Activated CD8-positive, alpha-beta T cell treated with anti-CD3 and anti-CD28 coated beads for 36 hours (primary cell): ENCODE measurements at regions not wholly inside any gene's neighbourhood (a gene's known extent, or its start where the extent isn't known, plus 50 kb on each side); places are given as distances from the start of the nearest gene placed in this dataset.

Source experiments
- ATAC-seq: fragments of 200-7000 bp; cut with Tn5 transposase; one replicate; pipeline ENCODE4 v1.10.0; 2021; ENCODE audit warnings: mild to moderate bottlenecking, moderate library complexity
- CTCF ChIA-PET: fragments of 350-600 bp; sonication (Branson Sonifier 250); formaldehyde crosslinking; loops from one replicate; lab custom pipeline; 2021; ENCODE audit warnings: antibody characterized with exemption; lab: Charles Lee
- POLR2A ChIA-PET: fragments of 350-600 bp; sonication (Branson Sonifier 250); formaldehyde crosslinking; loops from one replicate; lab custom pipeline; 2021; ENCODE audit warnings: antibody characterized with exemption; lab: Charles Lee
- DNase-seq: peaks from one replicate; pipeline ENCODE4 v3.0.0-alpha.2; 2020
- H3K27ac Mint-ChIP-seq: one replicate; pipeline ENCODE4 v1.8.0; 2021; ENCODE audit warnings: mild to moderate bottlenecking, mixed read lengths
- H3K27me3 Mint-ChIP-seq: one replicate; pipeline ENCODE4 v1.8.0; 2021; ENCODE audit warnings: mixed read lengths
- H3K36me3 Mint-ChIP-seq: one replicate; pipeline ENCODE4 v1.8.0; 2021; ENCODE audit warnings: low read depth, mixed read lengths
- H3K4me1 Mint-ChIP-seq: one replicate; pipeline ENCODE4 v1.8.0; 2021; ENCODE audit warnings: low read depth, mixed read lengths
- H3K4me3 Mint-ChIP-seq: one replicate; pipeline ENCODE4 v1.8.0; 2021; ENCODE audit warnings: mild to moderate bottlenecking, moderate library complexity, mixed read lengths
- H3K9me3 Mint-ChIP-seq: one replicate; pipeline ENCODE4 v1.8.0; 2021; ENCODE audit warnings: mixed read lengths
- intact Hi-C: fragments of 100-400 bp; cut with micrococcal nuclease; formaldehyde crosslinking; loops from one replicate; pipeline ENCODE4 v1.10.0; 2022
- TF ChIP-seq, protein P1 (sequence below): fragments of 200-600 bp; IDR thresholded peaks from one replicate; pipeline ENCODE4 v1.8.0; 2022; ENCODE audit warnings: antibody characterized with exemption, mild to moderate bottlenecking

DNA sequence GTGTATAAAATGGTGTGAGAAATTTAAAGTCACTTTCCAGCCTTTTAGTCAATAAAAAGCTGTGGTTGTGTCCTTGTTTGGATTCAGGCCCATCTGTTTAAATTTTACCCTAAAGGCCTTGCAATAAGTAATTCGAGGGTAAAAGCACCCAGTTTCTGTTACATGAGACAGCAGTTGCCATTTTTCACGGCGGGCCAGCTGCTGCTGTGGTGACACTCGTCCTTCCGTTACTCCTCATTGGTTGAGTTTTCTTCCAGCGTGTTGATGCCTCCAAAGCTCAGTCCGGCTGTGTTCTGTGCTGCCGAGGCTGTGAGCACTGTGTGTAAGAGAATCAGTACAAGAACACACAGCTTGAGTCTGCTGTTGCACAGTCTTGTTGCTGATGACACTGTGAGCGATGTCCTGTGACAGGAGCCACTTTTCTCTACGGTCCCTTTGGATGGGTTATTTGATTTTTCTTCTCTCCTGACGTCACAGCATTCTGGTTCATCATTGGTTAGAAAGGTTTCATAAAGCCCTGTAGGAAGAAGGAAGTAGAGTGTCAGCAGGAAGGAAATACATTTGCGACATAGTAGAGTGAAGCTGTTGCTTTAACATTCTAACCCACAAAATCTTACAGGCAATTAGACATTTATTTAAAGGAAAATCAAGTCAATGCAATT, 602.5 kb upstream of the ARGLU1 start:
- DNase-seq: no peak
- TF ChIP-seq, protein P1, sequence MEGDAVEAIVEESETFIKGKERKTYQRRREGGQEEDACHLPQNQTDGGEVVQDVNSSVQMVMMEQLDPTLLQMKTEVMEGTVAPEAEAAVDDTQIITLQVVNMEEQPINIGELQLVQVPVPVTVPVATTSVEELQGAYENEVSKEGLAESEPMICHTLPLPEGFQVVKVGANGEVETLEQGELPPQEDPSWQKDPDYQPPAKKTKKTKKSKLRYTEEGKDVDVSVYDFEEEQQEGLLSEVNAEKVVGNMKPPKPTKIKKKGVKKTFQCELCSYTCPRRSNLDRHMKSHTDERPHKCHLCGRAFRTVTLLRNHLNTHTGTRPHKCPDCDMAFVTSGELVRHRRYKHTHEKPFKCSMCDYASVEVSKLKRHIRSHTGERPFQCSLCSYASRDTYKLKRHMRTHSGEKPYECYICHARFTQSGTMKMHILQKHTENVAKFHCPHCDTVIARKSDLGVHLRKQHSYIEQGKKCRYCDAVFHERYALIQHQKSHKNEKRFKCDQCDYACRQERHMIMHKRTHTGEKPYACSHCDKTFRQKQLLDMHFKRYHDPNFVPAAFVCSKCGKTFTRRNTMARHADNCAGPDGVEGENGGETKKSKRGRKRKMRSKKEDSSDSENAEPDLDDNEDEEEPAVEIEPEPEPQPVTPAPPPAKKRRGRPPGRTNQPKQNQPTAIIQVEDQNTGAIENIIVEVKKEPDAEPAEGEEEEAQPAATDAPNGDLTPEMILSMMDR: no peak
- POLR2A ChIA-PET: interaction anchor here (0.5 kb wide), 1 partner anchor 38 kb away, joined by 3 read pairs; no protein-coding TSS in a partner anchor
- peaks cover 2% of the 10 kb centered on the region for H3K9me3 Mint-ChIP-seq
- CTCF ChIA-PET: no interaction called here
- no peak for ATAC-seq
- no peaks in the 10 kb centered on the region for H3K27me3 Mint-ChIP-seq
- no peaks in the 10 kb centered on the region for H3K36me3 Mint-ChIP-seq
- H3K4me3 Mint-ChIP-seq: no peak overlapping the region
- no peak overlapping the region for H3K27ac Mint-ChIP-seq
- intact Hi-C loops: no loop called here
- no peaks in the 10 kb centered on the region for H3K4me1 Mint-ChIP-seq

DNA sequence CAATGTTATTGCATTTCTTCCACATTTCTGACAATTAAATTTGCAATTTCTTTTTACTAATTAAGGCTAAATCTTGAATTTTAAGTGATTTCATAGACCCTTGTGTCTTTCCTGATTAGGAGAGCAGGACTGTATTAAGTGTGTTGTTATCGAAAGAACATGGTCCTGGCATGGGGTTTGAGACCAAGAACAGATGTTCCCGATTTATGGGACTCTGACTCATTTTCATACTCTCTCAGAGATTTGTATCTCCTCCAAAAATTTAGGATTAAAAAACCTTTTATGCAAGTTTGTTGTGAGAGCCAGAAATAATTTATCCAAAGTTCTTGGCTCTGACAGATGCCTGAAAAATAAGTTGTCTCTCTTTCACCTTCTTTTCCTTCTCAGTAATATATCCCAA, 589.3 kb upstream of the ARGLU1 start:
- H3K36me3 Mint-ChIP-seq: no peaks in the 10 kb centered on the region
- POLR2A ChIA-PET: no interaction called here
- CTCF ChIA-PET: no interaction called here
- no peaks in the 10 kb centered on the region for H3K27me3 Mint-ChIP-seq
- ATAC-seq (no peak), DNase-seq (no peak)
- TF ChIP-seq, protein P1: no peak
- H3K9me3 Mint-ChIP-seq: peaks cover 3% of the 10 kb centered on the region
- intact Hi-C loops: no loop called here
- no peaks in the 10 kb centered on the region for H3K4me1 Mint-ChIP-seq
- no peak overlapping the region for H3K27ac Mint-ChIP-seq
- H3K4me3 Mint-ChIP-seq: no peak overlapping the region

DNA sequence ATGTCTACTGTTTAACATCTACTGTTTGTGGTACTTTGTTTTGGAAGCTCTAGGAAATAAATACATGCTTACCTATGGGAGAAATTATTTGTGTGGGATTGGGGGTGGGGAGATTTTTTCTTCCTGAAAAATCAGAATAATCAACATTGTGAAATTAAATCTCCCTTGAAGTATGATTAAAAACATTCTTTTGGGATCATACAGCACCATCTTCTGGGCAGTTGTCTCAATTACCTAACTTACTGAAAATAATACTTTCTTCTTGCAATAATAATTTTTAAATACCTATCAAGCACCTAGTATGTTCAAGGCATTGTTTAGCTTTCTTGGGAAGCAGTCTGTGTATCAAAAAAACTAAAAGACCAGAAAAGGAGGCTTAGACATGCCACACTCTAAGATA, 576.5 kb upstream of the ARGLU1 start:
- TF ChIP-seq, protein P1: no peak
- H3K4me1 Mint-ChIP-seq: no peaks in the 10 kb centered on the region
- no peak overlapping the region for H3K4me3 Mint-ChIP-seq
- DNase-seq (no peak), ATAC-seq (no peak)
- CTCF ChIA-PET: no interaction called here
- intact Hi-C loops: no loop called here
- no peaks in the 10 kb centered on the region for H3K9me3 Mint-ChIP-seq
- H3K36me3 Mint-ChIP-seq: no peaks in the 10 kb centered on the region
- no peak overlapping the region for H3K27ac Mint-ChIP-seq
- no peaks in the 10 kb centered on the region for H3K27me3 Mint-ChIP-seq
- POLR2A ChIA-PET: no interaction called here

DNA sequence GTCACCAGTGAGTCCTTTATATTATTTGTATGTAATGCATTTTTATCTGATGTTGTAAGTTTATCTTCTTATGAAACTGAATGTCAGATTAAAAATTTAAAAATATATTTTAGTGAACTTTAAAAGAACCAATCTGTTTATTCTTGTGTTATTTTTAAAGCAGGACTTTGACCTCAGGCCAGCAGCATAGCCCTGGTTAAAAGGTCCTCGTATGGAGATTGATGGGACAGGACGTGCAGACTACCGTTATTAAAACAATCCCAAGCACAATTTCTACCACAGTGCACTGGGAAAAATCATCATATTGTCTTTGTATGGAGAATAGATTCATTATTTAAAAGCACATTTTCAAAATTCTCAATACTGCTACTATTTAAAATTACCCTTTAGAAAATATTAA, 573.8 kb upstream of the ARGLU1 start:
- CTCF ChIA-PET: no interaction called here
- intact Hi-C loops: no loop called here
- ATAC-seq (no peak), DNase-seq (no peak)
- no peak overlapping the region for H3K27ac Mint-ChIP-seq
- H3K9me3 Mint-ChIP-seq: no peaks in the 10 kb centered on the region
- POLR2A ChIA-PET: no interaction called here
- H3K27me3 Mint-ChIP-seq: no peaks in the 10 kb centered on the region
- H3K4me1 Mint-ChIP-seq: no peaks in the 10 kb centered on the region
- TF ChIP-seq, protein P1: no peak
- no peak overlapping the region for H3K4me3 Mint-ChIP-seq
- H3K36me3 Mint-ChIP-seq: no peaks in the 10 kb centered on the region

DNA sequence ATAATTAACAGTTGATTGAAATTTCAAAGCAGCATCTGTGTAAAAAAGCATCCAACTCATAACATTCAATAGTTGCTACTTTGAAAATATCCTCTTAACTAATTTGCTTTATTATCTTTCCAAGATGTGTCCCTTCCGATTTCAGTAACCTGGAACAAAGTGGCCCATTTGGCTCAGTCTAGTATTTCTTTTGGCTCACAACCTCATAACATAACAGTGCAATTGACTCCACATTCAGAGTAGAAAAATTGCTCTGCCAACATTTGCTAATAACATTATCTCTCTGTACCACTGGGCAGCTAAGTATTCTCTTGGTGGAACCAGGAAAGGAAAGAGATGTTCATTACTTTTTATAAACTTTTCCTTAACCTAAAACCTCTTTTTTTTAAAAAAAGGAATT, 571.1 kb upstream of the ARGLU1 start:
- CTCF ChIA-PET: no interaction called here
- Mint-ChIP-seq H3K4me3 (no peak overlapping the region), H3K27ac (no peak overlapping the region), H3K4me1 (no peaks in the 10 kb centered on the region), H3K36me3 (no peaks in the 10 kb centered on the region), H3K9me3 (peaks cover 1% of the 10 kb centered on the region), H3K27me3 (no peaks in the 10 kb centered on the region)
- POLR2A ChIA-PET: no interaction called here
- intact Hi-C loops: no loop called here
- ATAC-seq (no peak), DNase-seq (no peak)
- TF ChIP-seq, protein P1: no peak
